Activated CD4-positive, alpha-beta T cell treated with anti-CD3 and anti-CD28 coated beads for 1 hour (primary cell): ENCODE measurements at regions not wholly inside any gene's neighbourhood (a gene's known extent, or its start where the extent isn't known, plus 50 kb on each side); places are given as distances from the start of the nearest gene placed in this dataset.
"Not testable (repeated sequence)": the region's sequence is repeated elsewhere in the genome, so short reads cannot be mapped to it uniquely, and the experiment has no call there.

Source experiments
- DNase-seq: peaks from one replicate; pipeline ENCODE4 v3.0.0-alpha.2; 2020

DNA sequence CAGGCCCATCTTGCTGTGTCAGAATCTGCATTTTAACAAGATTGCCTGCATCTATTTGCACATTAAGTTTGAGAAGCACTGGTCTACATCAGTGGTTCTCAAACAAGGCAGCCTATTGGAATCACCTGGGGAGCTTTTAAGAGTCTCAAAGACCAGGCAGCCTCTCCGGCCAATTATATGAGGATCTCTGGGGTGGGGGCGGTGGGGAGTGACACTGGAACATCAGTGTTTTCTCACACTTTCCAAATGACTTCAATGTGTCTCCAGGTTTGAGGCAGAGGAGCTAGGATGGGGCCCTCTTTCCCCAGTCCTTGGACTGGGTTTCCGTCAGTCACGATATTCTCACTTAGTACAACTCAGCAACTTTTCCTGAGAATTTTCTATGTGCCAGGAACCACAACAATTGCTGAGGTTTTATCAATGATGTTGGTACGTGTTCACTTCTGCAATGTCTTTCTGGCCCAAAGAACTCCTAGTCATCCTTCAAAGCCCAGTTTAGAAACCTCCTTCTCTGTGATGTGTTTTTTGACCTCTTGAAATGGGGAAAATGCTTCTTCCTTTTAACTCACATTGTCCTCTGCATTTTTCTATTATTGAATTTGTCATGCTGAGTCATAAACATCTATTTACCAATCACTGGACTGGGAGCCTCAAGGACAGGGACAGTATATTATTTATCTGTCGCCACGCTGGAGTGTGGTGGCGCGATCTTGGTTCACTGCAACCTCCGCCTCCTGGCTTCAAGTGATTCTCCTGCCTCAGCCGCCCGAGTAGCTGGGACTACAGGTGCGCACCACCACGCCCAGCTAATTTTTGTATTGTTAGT is 130.9 kb downstream of the MYCN start:
- no peak for DNase-seq

DNA sequence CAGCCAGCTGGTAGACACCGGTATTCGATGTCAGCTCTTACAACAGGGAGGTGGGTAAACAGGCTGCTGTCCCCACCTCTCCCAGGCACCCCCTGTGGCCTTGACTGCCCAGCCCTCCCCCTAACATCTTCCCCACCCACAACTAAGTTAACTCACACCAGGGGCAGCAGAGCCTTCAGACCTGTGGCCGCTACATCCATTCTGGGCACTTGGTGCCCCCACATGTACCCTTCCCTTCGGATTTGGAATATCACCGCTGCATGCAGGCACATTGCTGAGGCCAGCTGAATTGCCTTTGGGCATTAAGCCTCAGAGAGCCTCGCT is 130.3 kb downstream of the MYCN start:
- DNase-seq: no peak

DNA sequence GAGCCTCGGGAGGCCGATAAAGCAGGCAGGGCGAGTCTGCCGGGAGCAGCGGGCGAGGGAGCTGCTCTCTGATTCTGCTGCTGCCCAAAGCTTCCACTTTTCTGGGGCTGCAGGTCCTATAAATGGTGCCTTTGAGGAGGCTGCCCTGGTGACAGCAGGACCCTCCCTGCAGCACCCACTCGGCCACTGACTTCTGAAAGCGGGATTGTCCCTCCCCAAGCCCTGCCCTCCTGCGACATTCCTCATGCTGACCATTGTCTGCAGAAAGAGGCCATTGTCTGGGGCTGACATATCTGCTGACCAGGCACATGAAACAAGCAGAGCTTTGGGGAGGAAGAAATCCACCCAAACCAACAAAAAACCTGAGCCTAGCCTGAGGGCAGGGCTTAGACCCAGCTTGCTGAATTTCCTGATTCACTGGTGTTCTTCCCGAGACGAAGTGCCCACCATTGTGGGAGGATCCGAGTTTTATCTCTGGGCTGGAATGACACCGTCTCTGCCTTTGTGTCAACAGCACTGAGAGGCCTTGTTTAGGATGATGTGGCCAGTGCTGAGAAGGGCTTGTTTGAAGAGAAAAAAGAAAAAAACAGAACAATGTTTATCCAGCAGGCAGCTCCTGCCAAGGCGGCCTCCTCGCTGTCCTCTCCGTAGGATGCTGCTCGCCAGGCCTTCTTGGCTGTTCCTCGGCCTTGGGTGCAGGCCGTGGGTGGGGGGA is 129.7 kb downstream of the MYCN start:
- no peak for DNase-seq

DNA sequence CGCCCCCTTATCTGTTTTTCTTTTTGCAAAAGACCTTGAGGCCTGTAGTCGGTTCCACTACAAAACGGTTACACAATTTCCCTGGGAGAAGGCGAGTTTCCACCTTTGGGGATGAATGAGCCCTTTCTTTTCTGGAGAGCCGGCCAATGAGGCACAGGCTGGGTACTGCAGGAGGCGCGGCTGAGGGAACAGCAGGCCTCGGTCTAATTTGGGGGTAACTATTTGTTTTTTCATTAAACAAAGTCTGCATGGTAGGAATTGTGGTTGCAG is 129.2 kb downstream of the MYCN start:
- no peak for DNase-seq

GRCh38 chr2:16068552-16068940 is 128.2 kb downstream of the MYCN start:
- no peak for DNase-seq

- DNase-seq: no peak
Measured at GRCh38 chr2:16067866-16068551, 127.7 kb downstream of the MYCN start.

- DNase-seq: no peak
Measured at GRCh38 chr2:16067444-16067843, 127.1 kb downstream of the MYCN start.

DNA sequence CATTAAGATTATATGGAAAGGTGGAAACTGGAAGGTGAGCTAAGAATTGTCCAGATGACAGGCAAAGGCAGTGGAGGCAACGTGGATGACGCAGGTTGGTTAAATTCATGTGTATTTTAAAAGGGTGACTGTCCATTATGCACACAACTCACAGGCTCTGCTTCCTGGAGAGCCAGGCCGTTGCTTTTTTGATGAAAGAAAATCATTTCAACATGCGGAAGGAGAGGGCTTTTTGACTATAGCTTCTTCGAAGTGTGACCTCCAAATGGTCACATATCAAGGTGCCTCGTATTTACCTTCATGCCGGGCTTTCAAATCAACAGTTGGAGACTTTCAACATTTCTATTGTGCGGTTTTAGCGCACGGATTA is 126.7 kb downstream of the MYCN start:
- no peak for DNase-seq

DNA sequence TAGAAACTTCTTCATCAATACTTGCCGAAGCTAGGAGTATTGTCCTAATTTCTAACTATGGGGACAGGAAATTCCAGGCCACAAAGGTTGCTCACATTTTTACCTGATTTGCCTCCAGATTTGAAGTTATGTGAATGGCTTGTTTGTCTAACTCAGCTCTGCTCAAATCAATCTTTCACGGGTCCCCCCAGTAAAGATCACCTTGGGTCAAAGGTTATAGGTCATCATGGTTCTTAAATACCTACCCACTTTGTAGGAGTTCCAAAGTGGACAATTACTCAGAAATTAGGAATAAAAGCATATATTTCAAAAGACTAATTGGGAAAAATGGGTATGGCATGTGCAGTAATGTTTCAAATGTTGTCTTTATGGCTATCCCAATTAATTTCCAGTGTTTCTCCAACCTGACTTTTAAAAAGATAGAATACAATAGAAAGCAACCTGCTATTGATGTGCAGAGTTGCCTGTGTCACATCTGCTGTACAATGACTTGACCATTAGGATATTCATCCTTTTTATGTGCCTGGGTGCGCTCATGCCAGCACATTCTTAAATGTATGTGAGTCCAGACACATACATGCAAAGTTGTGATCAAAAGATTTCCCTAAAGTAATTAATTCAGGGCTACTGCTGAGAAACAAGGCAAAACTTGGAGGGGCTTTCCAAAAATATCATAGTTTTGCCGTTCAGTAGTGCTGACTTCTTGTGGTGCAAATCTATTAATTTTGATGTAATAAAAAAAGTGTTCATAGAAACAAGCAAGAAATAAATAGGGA is 126.1 kb downstream of the MYCN start:
- DNase-seq: no peak

DNA sequence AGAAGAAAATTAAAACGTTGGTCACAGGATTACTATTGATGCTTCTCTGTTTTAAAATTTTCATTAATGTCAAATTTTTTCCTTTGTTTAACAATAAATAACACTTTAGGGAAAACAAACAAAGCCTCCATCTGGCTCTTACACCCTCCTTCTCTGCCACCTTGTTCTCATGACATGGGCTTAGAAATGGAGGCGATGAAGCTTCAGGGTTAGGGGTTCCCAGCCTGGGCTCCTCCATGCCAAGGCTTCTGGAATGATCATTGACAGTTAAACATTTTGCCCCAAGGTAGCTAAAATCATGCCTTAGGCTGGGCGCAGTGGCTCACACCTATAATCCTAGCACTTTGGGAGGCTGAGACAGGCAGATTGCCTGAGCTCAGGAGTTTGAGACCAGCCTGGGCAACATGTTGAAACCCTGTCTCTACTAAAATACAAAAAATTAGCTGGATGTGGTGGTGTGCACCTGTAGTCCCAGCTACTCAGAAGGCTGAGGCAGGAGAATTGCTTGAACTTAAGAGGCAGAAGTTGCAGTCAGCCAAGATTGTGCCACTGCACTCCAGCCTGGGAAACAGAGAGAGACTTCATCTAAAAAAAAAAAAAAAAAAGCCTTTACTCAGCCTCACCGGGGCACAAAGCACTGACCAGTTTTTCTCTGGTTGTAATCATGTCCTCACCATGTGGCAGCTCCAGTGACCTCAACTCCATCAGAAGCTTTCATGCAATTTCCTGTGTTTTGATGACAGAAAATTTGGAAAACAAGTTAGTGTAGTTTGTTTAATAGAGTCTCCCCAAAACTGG is 125.1 kb downstream of the MYCN start:
- DNase-seq: not testable (repeated sequence)

- no peak for DNase-seq
Measured at GRCh38 chr2:16064745-16065144, 124.4 kb downstream of the MYCN start.

- DNase-seq: no peak
Measured at GRCh38 chr2:16063955-16064633, 123.7 kb downstream of the MYCN start.

DNA sequence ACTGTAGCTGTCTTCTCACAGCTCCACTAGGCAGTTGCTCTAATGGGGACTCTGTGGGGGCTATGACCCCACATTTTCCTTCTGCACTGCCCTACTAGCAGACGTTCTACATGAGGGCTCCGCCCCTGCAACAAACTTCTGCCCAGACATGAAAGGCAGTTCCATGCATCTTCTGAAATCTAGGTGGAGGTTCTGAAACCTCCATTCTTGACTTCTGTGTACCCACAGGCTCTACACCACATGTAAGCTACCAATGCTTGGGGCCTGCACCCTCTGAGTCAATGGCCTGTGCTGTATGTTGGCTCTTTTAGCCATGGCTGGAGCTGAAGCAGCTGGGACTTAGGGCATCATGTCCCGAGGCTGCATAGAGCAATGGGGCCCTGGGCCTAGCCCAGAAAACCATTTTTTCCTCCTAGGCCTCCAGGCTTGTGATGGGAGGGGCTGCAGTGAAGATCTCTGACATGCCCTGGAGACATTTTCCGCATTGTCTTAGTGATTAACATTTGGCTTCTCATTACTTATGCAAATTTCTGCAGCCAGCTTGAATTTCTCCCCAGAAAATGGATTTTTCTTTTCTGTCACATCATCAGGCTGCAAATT is 123.0 kb downstream of the MYCN start:
- no peak for DNase-seq

GRCh38 chr2:16062471-16063250 is 122.3 kb downstream of the MYCN start:
- DNase-seq: no peak

DNA sequence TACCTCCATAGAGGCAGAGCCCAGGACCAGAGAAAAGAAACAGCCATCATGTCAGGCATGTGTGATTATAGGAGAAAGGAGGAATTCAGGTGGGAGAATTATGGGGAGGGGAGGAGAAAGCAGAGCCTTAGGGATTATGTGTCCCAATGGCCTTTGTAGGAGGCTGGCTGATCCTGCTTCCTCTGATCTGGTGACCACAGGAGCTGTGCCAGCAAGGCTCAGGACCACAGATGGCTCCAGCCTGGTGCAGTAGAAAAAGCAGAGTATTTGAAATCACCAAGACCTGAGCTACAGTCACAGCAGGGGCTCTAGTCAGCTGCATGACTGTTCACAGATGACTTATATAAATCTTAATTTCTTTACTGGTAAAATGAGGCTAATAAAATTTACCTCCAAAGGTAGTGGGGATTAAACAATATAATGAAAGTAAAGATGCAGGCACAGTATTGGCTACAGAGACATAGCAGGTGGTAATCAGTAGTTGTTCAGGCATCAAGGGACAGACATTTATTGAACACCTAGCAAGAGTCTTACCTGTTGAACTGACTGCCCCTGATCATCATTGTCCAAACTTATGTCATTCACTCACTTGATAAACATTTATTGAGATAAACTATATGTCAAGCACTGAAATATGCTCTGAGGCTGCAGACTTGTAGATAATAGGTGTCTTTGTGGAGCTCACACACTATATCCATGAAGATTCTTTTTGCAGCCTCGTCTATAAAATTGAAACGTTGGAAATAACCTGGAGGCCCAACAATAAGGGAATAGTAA is 121.3 kb downstream of the MYCN start:
- DNase-seq: no peak

DNA sequence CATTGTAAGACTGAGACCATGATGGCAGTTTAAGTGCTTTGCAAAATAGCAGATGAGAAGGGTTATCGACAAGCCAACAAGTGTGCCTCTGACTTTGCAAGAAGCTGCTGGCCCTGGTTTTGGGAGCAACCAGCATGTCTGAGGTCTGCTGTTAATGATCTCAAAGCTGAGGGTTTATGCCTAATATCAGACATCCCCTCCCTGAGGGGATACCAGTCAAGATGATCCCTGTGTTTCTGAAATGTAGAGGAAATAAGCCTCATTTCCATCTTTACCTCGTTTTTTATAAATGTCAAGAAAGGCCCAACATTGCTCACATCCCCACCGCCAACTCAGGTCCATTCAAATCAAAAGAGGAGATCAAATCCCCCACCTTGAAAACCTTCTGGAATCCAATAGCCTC is 120.6 kb downstream of the MYCN start:
- no peak for DNase-seq

DNA sequence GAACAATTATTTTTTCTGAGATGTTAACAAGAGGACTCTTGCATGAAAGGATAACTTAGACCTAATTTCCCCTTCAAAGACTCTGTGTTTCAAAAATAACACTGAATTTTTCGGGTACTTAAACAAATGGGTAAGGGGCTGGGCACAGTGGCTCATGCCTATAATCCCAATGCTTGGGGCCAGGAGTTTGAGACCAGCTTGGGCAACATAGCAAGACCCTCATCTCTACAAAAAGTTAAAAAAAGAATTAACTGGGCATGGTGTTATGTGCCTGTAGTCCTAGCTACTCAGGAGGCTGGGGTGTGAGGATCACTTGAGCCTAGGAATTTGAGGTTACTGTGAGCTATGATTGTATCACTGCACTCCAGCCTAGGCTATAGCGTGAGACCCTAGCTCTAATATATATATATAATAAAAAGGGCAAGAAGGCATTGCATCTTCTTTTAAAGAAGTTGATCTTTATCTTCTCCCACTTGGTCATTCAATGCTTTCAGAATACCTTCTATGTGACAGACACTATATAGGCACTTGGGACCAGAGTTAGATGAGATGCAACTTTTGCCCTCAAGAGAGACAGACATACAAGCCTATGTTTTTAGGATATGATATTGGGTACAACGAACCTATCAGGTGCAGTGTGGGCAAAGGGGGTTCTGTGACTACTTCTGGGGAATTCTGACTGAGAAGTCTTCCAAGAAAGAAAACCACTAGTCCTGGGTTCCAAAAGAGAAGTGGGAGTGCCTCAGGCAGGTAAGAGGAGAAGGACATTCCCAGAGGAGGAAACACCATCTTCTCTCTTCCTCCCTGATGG is 120.0 kb downstream of the MYCN start:
- no peak for DNase-seq

DNA sequence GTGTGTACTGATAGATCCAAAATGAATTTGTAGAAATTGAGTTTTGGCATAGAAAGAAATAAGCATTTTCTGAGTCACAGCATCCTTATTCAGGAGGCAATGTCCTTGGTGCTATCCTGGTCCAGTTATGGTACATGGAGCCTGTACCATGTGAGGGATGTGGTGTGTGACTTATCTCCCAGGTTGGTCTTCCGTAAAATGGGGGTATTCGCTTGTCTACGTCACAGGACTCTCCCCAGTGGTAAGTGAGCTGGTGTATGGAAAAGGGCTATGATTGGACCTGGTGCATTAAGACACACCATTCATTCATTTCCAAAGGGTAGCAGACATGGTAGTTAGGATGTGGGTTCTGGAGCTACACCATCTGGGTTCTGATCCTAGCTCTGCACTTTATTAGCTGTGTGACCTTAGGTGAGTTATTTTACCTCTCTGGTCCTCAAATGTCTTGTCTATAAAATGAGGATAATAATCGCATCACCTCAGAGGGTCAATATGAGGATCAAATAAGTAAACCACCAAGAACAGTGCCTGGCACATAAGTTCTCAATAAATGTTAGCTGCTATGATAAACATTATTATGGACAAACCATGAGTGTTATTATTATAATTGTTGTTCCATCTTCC is 119.2 kb downstream of the MYCN start:
- no peak for DNase-seq
